CD4-positive, alpha-beta T cell treated with Interleukin-6 for 4 hours (primary cell): ENCODE measurements at regions not wholly inside any gene's neighbourhood (a gene's known extent, or its start where the extent isn't known, plus 50 kb on each side); places are given as distances from the start of the nearest gene placed in this dataset.

Experiments
- DNase-seq: peaks from one replicate; pipeline ENCODE4 v3.0.0-alpha.2; 2020; ENCODE audit warnings: mixed read lengths

DNA sequence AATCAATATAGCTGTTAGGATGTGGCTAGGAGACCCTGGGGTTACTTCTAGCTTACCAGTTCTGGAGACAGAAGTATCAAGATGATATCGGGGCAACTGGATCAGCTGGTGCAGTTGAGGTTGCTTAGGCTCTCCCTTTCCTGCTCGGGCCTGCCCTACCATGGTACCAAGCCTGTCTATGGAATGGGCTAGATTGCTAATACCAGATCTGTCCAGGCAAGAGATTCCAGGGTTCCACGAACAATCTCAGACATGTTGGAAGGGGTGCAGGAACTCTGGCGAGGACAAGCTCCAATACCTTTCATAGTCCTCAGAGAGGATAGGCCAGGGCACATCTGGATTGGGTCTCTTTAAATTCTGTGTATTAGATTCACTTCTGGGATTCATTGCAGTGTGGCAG, 53.8 kb downstream of the ADM start:
- DNase-seq = no peak

- no peak for DNase-seq
Observed at GRCh38 chr11:10359171-10359570, 54.3 kb downstream of the ADM start.

DNA sequence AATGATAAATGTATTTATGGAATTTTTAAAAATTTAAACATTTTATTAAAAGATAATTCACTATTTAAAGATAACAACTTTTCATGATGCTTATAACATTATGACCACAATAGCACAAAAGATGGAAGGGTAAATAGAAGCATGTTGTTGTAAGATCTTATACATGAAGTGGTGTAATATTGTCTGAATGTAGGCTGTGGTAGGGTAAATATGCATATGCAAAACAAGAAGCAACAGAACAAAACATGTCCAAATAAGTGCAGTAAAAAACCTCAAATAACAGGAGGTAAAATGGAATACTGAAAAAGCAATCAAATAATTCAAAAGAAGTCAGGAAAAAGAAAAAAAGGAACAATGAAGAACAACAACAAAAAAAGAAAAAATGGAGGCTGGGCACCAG, 56.0 kb downstream of the ADM start:
- no peak for DNase-seq

DNA sequence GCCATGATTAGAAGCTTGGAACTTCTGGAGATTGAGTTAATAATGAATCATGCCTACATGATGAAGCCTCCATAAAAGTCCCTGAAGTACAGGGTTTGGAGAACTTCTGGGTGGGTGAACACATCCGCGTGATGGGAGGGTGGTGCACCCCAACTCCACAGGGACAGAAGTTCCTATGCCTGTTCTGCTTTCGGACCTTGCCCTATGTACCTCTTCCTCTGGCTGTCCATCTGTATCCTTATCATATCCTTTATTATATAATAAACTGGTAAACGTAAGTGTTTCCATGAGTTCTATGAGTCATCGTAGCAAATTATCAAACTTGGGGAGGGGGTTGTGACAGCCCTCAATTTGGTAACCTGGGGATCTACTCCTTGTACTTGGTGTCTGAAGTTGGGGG, 60.2 kb downstream of the ADM start:
- no peak for DNase-seq

DNA sequence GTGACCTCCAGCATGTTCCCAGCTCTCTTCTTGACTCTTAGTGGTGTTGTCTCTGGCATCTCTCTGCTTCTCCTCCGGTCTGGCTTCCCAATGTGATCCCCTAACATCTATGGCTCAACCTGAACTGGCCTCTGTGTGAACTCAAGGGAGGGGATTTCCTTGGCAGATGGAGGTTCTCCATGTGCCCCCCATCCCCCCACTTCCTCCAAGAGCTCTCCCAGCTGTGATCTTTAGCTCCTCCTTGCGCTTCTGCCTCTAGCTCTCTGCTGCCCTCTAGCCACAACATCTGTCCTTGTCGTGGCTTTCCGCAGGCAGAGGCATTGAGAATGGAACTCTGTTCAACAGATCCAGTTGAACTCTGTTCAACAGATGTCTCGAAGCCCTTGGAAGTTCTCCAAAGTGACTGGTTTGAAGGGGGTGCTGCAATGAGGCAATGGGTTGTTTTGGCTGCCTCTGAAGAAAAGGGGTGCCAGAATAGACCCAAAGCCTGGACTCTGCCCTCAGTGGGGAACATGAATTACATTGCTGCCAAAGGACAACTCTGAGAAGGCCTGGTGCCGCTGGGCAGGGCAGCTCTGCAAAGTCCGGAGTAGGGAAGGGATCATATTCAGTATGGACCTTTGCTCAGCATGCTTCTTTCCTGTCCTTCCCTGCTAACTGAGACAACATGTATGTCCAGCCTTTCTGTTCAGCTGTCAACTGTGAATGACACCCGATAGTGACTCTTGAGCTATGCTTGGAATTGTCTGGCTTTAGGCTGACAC, 61.9 kb downstream of the ADM start:
- DNase-seq = peak; percentile 47

DNA sequence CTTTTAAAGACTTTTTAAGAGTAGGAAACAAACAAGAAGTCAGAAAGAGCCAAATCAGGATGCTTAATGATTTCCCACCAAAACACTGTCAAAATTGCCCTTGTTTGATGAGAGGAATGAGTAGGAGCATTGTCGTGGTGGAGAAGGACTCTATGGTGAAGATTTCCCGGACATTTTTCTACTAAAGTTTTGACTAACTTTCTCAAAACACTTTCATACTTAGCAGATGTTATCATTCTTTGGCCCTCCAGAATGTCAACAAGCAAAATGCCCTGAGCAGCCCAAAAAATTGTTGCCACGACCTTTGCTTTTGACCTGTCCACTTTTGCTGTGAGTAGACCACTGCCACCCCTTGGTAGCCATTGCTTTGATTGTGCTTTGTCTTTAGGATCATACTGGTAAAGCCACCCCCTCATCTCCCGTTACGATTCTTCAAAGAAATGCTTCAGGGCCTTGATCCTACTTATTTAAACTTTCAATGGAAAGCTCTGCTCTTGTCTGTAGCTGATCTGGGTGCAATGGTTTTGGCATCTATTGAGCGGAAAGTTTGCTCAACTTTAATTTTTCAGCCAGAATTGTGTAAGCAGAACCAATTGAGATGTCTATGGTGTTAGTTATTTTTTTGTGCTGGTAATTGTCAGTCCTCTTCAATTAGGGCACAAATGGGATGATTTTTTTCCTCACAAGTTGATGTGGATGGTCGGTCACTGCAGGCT, 67.2 kb downstream of the ADM start:
- DNase-seq = no peak

DNA sequence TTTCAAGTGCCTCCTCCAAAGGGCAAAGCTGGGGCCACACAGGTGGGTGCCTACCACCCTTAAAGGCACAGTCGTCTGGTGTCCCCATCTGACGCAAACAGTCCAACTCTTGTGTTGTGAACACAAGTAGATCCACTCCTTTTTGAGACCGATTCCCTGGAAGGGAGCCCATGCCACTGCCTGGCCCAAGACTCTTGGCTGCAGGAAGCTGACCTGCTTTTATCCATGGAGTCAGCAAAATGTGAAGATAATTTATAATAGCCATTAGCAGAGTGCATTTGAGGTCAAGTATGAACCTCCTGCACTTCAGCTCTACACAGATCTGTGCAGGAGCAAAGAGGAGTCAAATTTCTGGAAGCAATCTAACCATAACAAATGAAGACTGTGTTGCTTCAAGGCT, 68.5 kb downstream of the ADM start:
- DNase-seq = no peak

- no peak for DNase-seq
Observed at GRCh38 chr11:10373929-10374328, 69.1 kb downstream of the ADM start.

DNA sequence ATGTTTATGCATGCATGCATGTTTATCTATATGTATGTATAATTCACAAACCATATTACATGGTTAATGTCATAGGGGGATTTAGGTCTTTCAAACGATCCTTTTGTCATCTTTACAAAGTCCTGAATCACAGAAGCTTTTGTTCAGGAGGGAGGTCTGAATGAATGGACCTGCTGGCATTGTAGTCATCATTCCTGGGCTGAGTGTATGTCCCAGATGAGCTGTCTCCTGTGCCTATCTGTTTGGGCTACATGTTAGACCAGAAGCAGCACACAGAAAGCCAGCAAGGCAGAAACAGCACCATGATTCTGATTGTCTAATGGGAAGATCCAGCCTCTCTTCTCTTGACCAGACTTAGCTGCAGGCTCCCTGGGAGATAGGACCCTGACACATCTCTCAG, 69.5 kb downstream of the ADM start:
- no peak for DNase-seq

DNA sequence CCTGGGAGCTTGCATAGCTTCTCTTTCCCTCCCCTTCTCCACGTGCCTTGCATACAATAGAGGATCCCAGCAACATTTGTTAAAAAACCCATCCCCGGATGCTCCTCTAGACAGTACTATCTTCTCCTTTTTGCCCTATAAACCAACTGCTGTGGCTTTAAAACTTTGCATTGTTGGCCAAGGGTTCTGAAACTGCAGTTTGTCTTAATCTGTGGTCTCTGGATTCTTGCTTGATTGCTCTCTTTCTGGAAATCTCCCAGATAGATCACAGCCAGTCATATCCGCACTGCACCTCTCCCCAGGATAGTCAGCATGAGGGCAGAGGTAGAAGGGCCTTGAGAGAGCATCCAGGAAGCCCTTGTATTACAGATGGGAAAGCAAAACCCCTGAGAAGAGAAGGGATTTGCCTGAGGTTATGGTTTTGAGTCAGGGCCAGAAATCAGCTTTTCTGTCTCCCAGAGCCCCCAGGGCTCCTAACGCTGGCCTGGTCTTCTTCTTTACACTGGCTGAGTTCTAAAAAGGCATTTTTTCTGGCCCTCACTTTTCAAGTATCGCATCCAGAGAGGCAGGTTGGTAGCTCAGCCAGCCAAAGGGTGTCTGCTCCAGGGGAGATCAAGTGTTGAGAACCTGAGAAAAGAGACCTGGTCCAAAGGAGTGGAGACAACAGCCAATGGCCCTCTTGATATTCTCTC, 70.6 kb downstream of the ADM start:
- no peak for DNase-seq

- DNase-seq = no peak
Observed at GRCh38 chr11:10376061-10376460, 71.2 kb downstream of the ADM start.

DNA sequence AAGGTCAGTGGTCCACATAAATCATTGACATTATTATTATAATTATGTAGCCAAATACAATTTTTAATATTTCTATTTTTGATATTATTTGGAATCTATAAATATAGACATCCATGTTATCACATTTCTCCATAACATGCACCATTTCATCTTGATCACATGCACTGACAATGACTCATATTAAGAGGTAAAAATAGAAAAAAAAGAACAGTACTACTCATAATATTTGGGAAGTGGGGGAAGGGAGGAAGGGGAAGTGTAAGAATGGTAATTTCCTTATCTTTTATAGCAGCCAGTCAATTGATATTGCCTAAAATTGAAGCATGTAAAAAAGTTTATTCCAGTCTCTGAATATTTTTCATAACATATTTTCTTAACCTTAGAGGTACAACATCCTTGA, 72.3 kb downstream of the ADM start:
- no peak for DNase-seq

GRCh38 chr11:10378362-10378761, 73.5 kb downstream of the ADM start:
- no peak for DNase-seq

GRCh38 chr11:10379022-10379421, 74.1 kb downstream of the ADM start:
- DNase-seq = no peak

DNA sequence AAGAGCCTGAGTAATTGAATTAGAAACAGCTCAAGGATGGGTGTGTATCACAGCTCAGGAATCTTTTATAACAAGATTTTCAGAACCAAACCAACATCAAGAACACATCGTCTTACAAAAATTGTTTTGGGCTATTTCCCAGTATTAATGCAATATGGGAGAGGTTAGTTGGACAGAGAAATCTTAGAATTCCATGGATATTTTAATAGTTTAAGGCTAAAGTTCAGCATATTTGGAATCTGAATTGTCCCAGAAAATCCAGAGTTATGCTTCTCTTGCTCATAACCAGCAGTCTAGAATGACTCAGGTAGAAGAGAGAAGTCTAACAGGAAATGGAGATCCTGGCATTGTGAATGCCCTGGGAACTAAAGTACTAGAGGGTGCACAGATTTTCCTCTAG, 74.6 kb downstream of the ADM start:
- no peak for DNase-seq

GRCh38 chr11:10379871-10380568, 75.0 kb upstream of the AMPD3 start:
- DNase-seq = no peak

GRCh38 chr11:10380921-10381320, 74.1 kb upstream of the AMPD3 start:
- DNase-seq = no peak

DNA sequence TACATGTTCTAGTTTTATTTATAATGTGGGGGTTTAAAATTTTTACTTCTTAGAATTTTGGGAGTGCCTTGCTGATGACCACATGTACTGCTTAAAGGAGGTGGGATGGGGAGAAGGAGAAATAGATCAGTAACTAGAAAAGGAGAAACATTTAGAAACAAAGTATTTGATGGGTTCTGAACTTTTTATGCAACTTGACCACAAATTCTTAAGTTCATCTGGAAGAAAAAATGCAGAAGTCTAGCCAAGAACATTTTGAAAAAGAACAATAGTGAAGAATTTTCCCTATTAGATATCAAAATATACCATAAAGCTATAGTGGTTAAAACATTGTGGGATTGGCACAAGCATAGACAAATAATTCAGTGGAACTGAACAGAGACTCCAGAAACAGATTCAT, 73.3 kb upstream of the AMPD3 start:
- no peak for DNase-seq

- no peak for DNase-seq
Observed at GRCh38 chr11:10382518-10382917, 72.5 kb upstream of the AMPD3 start.

GRCh38 chr11:10385696-10386095, 69.4 kb upstream of the AMPD3 start:
- DNase-seq = no peak

- DNase-seq = no peak
Observed at GRCh38 chr11:10386361-10386760, 68.7 kb upstream of the AMPD3 start.

DNA sequence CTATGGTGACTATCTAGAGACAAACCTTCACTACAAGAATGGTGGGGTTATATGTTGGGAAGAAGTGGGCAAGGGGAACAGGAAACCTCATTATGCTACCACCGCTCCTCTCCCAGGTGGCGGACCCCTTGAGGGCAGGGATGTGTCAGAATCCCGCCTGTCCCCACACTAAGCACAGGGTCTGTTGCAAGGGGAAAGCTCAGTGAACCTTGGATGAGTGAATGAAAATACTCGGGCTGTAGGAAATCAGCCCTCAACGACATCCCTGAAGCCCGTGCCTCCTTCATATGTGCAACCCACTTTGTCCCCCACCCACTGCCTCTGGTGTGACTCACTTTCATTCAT, 68.2 kb upstream of the AMPD3 start:
- no peak for DNase-seq
